ENCODE measurements at regions not wholly inside any gene's neighbourhood (a gene's known extent, or its start where the extent isn't known, plus 50 kb on each side); places are given as distances from the start of the nearest gene placed in this dataset.

DNA sequence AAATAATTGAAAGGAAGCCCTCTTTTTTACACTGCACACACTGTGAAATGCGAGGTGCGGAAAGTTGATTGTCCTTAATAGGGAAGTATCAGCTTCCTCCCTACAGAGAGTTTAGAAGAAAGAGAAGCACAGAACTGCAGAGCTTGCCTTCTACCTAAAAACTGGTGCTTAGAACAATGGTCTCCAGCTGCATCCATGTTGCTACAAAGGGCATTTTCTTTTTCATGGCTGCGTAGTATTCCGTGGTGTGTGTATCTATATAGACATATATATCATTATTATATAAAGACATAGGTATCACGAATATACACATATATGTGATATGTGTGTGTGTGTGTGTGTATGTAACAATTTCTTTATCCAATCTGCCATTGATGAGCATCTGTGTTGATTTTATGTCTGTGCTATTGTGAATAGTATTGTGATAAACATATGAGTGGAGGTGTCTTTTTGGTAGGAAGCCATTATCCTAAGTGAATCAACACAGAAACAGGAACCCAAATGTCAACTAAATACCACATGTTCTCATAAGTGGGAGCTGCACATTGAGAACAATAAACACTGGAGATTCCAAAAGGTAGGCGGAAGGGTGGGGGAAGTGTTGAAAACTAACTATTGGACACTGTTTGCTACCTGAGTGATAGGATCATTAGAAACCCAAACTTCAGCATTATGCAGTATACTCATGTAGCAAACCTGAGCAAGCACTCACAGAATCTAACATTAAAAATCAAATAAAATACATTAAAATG, 290.0 kb upstream of the RUNX1 start:
- peaks cover 3% of the 10 kb centered on the region for H3K27me3 Mint-ChIP-seq (ENCODE audit: low read depth)
- no peak for DNase-seq (ENCODE audit: low spot score)
- H3K4me3 Mint-ChIP-seq (ENCODE audit: unreplicated experiment) = no peak overlapping the region
- H3K4me1 Mint-ChIP-seq (ENCODE audit: low read depth) = no peaks in the 10 kb centered on the region
- no peak overlapping the region for H3K27ac Mint-ChIP-seq (ENCODE audit: unreplicated experiment)
- H3K9me3 Mint-ChIP-seq (ENCODE audit: low read depth) = peaks cover 3% of the 10 kb centered on the region
- no peaks in the 10 kb centered on the region for H3K36me3 Mint-ChIP-seq (ENCODE audit: low read depth)
- TF ChIP-seq, protein P1, sequence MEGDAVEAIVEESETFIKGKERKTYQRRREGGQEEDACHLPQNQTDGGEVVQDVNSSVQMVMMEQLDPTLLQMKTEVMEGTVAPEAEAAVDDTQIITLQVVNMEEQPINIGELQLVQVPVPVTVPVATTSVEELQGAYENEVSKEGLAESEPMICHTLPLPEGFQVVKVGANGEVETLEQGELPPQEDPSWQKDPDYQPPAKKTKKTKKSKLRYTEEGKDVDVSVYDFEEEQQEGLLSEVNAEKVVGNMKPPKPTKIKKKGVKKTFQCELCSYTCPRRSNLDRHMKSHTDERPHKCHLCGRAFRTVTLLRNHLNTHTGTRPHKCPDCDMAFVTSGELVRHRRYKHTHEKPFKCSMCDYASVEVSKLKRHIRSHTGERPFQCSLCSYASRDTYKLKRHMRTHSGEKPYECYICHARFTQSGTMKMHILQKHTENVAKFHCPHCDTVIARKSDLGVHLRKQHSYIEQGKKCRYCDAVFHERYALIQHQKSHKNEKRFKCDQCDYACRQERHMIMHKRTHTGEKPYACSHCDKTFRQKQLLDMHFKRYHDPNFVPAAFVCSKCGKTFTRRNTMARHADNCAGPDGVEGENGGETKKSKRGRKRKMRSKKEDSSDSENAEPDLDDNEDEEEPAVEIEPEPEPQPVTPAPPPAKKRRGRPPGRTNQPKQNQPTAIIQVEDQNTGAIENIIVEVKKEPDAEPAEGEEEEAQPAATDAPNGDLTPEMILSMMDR (IDR thresholded peaks at IDR 0.05) = no peak

DNA sequence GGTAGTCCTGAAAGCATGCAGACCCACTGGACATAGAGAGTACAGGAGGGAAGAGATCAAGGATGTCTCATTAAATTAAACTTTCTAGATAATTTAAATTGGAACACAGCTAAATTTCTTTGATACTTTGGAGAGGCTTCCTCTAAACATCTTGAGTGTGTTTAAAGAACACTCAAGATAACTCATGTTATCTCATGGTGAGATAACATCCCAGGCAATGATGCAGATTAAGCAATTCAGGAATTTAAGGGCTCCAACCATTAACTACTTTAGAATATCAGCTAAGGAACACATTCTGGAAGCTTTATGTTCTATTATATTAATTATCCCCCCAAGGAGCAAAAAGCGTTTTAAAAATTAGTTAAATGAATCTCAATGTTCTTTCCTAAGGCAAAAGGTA, 289.2 kb upstream of the RUNX1 start:
- Mint-ChIP-seq H3K4me3 (ENCODE audit: unreplicated experiment) (no peak overlapping the region), H3K9me3 (ENCODE audit: low read depth) (peaks cover 3% of the 10 kb centered on the region), H3K4me1 (ENCODE audit: low read depth) (no peaks in the 10 kb centered on the region), H3K36me3 (ENCODE audit: low read depth) (no peaks in the 10 kb centered on the region), H3K27ac (ENCODE audit: unreplicated experiment) (no peak overlapping the region), H3K27me3 (ENCODE audit: low read depth) (peaks cover 3% of the 10 kb centered on the region)
- DNase-seq (ENCODE audit: low spot score) = no peak
- TF ChIP-seq, protein P1 (IDR thresholded peaks at IDR 0.05) = no peak

DNA sequence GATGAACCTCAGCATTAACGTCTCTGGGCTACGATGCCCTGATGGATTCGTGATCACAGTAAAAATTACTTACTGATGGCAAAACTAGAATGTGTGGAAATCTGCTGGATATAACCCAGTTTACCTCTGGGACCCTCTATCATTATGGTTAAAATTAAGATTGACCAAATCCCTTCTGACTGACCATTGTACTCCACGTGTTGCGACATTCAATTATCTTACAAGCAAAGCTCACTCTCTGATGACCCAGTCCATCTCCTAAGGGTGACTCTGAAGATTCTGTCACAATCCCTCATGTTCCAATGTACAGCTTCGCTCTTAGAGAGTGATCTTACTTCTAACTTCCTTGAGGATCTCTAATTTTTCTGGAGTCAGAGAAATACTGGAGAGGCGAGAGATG, 288.5 kb upstream of the RUNX1 start:
- Mint-ChIP-seq H3K36me3 (ENCODE audit: low read depth) (no peaks in the 10 kb centered on the region), H3K4me1 (ENCODE audit: low read depth) (no peaks in the 10 kb centered on the region), H3K27ac (ENCODE audit: unreplicated experiment) (no peak overlapping the region), H3K27me3 (ENCODE audit: low read depth) (peaks cover 3% of the 10 kb centered on the region), H3K4me3 (ENCODE audit: unreplicated experiment) (no peak overlapping the region), H3K9me3 (ENCODE audit: low read depth) (peaks cover 3% of the 10 kb centered on the region)
- no peak for DNase-seq (ENCODE audit: low spot score)
- TF ChIP-seq, protein P1 (IDR thresholded peaks at IDR 0.05) = no peak

DNA sequence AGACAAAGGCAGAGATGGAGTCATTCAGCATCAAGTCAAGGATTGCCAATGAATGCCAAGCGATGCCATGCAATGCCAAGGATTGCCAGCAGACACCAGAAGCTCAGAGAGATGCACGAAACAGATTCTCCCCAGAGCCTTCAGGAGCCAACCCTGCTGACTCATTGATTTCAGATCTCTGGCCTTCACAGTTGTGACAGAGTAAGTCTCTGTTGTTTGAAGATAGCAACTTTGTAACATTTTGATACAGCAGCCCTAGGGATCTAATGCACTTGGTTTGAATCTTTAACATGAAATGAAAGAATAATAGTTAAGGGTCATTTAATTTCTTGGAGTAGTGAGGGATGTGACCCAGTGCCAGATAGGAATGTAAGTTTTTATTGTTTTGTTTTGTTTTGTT, 287.4 kb upstream of the RUNX1 start:
- H3K36me3 Mint-ChIP-seq (ENCODE audit: low read depth) = no peaks in the 10 kb centered on the region
- peaks cover 3% of the 10 kb centered on the region for H3K27me3 Mint-ChIP-seq (ENCODE audit: low read depth)
- peaks cover 1% of the 10 kb centered on the region for H3K9me3 Mint-ChIP-seq (ENCODE audit: low read depth)
- TF ChIP-seq, protein P1 (IDR thresholded peaks at IDR 0.05) = no peak
- H3K4me1 Mint-ChIP-seq (ENCODE audit: low read depth) = no peaks in the 10 kb centered on the region
- DNase-seq (ENCODE audit: low spot score) = no peak
- H3K27ac Mint-ChIP-seq (ENCODE audit: unreplicated experiment) = no peak overlapping the region
- no peak overlapping the region for H3K4me3 Mint-ChIP-seq (ENCODE audit: unreplicated experiment)

DNA sequence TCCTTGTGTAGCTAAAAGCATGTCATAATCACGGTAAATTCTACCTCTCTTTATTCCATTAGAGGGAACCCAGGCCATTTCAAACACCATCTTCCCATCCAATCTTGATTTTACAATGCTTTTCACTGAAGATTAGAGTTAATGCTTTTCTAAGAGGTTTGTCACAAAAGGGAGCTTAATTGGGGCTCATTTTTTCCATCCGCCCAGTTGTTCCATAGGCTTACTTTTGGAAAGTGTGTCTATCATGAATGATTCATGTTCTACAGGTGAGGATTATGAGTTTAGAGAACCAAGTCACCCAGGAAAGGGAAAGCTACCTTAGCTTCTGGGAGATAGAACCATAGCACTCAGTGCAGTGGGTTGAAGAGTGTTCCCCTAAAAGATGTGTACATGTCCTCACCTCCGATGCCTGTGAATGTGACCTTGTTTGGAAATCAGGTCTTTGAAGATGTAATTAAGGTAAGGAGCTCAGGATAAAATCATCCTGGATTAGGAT, 286.9 kb upstream of the RUNX1 start:
- Mint-ChIP-seq H3K27ac (ENCODE audit: unreplicated experiment) (no peak overlapping the region), H3K4me3 (ENCODE audit: unreplicated experiment) (no peak overlapping the region), H3K4me1 (ENCODE audit: low read depth) (peaks cover 3% of the 10 kb centered on the region), H3K36me3 (ENCODE audit: low read depth) (no peaks in the 10 kb centered on the region), H3K27me3 (ENCODE audit: low read depth) (peaks cover 3% of the 10 kb centered on the region), H3K9me3 (ENCODE audit: low read depth) (no peaks in the 10 kb centered on the region)
- TF ChIP-seq, protein P1 (IDR thresholded peaks at IDR 0.05) = no peak
- no peak for DNase-seq (ENCODE audit: low spot score)
